Trophoblast cell (in vitro differentiated cells and primary cell): ENCODE measurements at regions not wholly inside any gene's neighbourhood (a gene's known extent, or its start where the extent isn't known, plus 50 kb on each side); places are given as distances from the start of the nearest gene placed in this dataset.

Experiments used
- DNase-seq, 2 donors: peaks; one replicate each; pipeline ENCODE4 v3.0.0-alpha.2; 2016
- H2AFZ ChIP-seq: 2 replicates; pipeline ENCODE4 v1.6.1; 2013; ENCODE audit warnings: low read length, moderate library complexity, mild to moderate bottlenecking; ENCODE audit not compliant: insufficient read depth, poor library complexity
- H2AK5ac ChIP-seq: 2 replicates; pipeline ENCODE4 v1.6.1; 2013; ENCODE audit warnings: mild to moderate bottlenecking, low read length
- H2BK120ac ChIP-seq: 2 replicates; pipeline ENCODE4 v1.6.1; 2013; ENCODE audit warnings: low read length, mild to moderate bottlenecking, moderate library complexity; ENCODE audit not compliant: insufficient read depth, poor library complexity
- H2BK12ac ChIP-seq: 2 replicates; pipeline ENCODE4 v1.6.1; 2013; ENCODE audit warnings: mild to moderate bottlenecking, low read length, moderate library complexity
- H2BK5ac ChIP-seq: 2 replicates; pipeline ENCODE4 v1.6.1; 2013; ENCODE audit warnings: low read length, low read depth, moderate library complexity, mild to moderate bottlenecking; ENCODE audit not compliant: poor library complexity
- H3K14ac ChIP-seq: 2 replicates; pipeline ENCODE4 v1.6.1; 2013; ENCODE audit warnings: mild to moderate bottlenecking, low read length
- H3K18ac ChIP-seq: 2 replicates; pipeline ENCODE4 v1.6.1; 2013; ENCODE audit warnings: mild to moderate bottlenecking, low read length
- H3K23ac ChIP-seq: 2 replicates; pipeline ENCODE4 v1.6.1; 2013; ENCODE audit warnings: low read length
- H3K27ac ChIP-seq: 2 replicates; pipeline ENCODE4 v1.5.1; 2013; ENCODE audit warnings: low read depth, mild to moderate bottlenecking, inconsistent platforms, low read length, moderate library complexity
- H3K27me3 ChIP-seq: 2 replicates; pipeline ENCODE4 v1.6.1; 2013; ENCODE audit warnings: inconsistent platforms, mild to moderate bottlenecking, low read length, moderate library complexity; ENCODE audit not compliant: insufficient read depth
- H3K36me3 ChIP-seq, 2 experiments: 1 replicate in 1 of 2; 2 replicates in 1 of 2; pipeline ENCODE4 v1.6.1; 2013; ENCODE audit warnings: low read length in 2 of 2, mild to moderate bottlenecking in 2 of 2, moderate library complexity in 1 of 2; ENCODE audit not compliant: insufficient read depth in 2 of 2, control insufficient read depth in 1 of 2
- H3K4ac ChIP-seq: 2 replicates; pipeline ENCODE4 v1.6.1; 2013; ENCODE audit warnings: low read depth, mild to moderate bottlenecking, low read length, moderate library complexity
- H3K4me1 ChIP-seq, 2 experiments: 1 replicate in 1 of 2; 2 replicates in 1 of 2; pipeline ENCODE4 v1.6.1; 2013; ENCODE audit warnings: low read length in 2 of 2, mild to moderate bottlenecking in 2 of 2, moderate library complexity in 1 of 2; ENCODE audit not compliant: insufficient read depth in 2 of 2, control insufficient read depth in 1 of 2
- H3K4me2 ChIP-seq: 2 replicates; pipeline ENCODE4 v1.6.1; 2013; ENCODE audit warnings: inconsistent platforms, mild to moderate bottlenecking, low read length, moderate library complexity
- H3K4me3 ChIP-seq: 2 replicates; pipeline ENCODE4 v1.5.1; 2013; ENCODE audit warnings: mild to moderate bottlenecking, low read depth, low read length, inconsistent platforms
- H3K79me1 ChIP-seq: one replicate; pipeline ENCODE4 v1.6.1; 2013; ENCODE audit warnings: low read length
- H3K79me2 ChIP-seq: 2 replicates; pipeline ENCODE4 v1.6.1; 2013; ENCODE audit warnings: low read length, mild to moderate bottlenecking; ENCODE audit not compliant: control insufficient read depth, insufficient read depth, poor library complexity
- H3K9ac ChIP-seq: 2 replicates; pipeline ENCODE4 v1.6.1; 2013; ENCODE audit warnings: mild to moderate bottlenecking, low read length
- H3K9me3 ChIP-seq: 2 replicates; pipeline ENCODE4 v1.6.1; 2013; ENCODE audit warnings: low read depth, mild to moderate bottlenecking, control low read depth, inconsistent platforms, low read length; ENCODE audit not compliant: insufficient read depth
- H4K12ac ChIP-seq: 2 replicates; pipeline ENCODE4 v1.6.1; 2013; ENCODE audit warnings: low read depth, mild to moderate bottlenecking, low read length, moderate library complexity
- H4K8ac ChIP-seq: 2 replicates; pipeline ENCODE4 v1.6.1; 2013; ENCODE audit warnings: low read depth, mild to moderate bottlenecking, low read length, moderate library complexity
- H4K91ac ChIP-seq: one replicate; pipeline ENCODE4 v1.6.1; 2013; ENCODE audit warnings: low read depth, mild to moderate bottlenecking, low read length, moderate library complexity
- WGBS: extraction: QIAGEN DNeasy Blood & Tissue Kit; methylation state at CpG from one replicate; pipeline ENCODE4 v1.1.7; 2013; ENCODE audit warnings: missing lambda C conversion rate; ENCODE audit not compliant: insufficient read length, insufficient coverage; ENCODE audit errors: extremely low coverage; 5-methylcytosine and 5-hydroxymethylcytosine counted together

DNA sequence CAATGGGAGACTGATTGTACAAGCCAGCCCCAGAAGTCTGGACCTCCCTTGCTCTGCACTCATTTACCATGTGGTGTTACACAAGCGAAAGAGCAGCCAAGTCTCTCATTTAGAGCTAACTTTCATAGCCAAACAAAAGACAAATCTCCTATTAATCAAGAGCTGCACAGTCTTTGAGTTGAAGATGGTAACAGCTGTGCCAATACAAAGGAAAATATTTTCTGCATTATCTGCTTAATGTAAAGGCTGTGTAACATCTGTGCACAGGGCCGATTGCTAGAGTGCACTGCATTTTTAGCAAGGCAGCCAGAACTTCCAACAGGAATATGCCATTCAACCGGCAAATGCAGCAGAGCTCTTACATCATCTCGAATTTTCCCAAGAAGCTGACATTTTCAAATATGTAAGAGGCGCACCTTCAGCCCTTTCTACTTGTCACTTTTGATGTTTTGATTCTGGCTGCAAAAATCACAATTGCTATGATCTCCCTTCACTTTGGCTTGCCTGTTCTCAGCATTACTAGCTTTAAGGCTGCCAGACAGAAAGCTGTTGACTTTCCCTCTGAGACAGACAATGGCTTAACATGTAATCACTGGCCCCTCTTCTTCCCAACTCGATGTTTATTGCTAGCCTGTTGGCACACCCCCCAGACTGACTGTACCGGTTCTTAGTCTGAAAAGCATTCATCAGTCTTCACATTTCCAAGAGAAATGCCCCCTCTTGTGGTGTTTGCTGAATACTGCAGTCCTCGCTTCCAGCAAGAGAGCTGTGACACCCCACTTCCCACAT, 96.9 kb upstream of the TANK start:
- no peaks in the 10 kb centered on the region for H3K9me3 ChIP-seq
- no peak overlapping the region for H3K27ac ChIP-seq
- no peak overlapping the region for H2BK5ac ChIP-seq
- no peak overlapping the region for H3K4me3 ChIP-seq
- peak; percentile 56 to 92 for DNase-seq
- H3K79me2 ChIP-seq: no peaks in the 10 kb centered on the region
- H3K14ac ChIP-seq: no peak overlapping the region
- no peak overlapping the region for H4K12ac ChIP-seq
- no CpG with 5 or more reads among the region's 8 CpGs for WGBS
- no peak overlapping the region for H4K8ac ChIP-seq
- H2BK12ac ChIP-seq: no peak overlapping the region
- no peak overlapping the region for H3K4ac ChIP-seq
- no peaks in the 10 kb centered on the region for H3K27me3 ChIP-seq
- H2AFZ ChIP-seq: no peak overlapping the region
- H4K91ac ChIP-seq: no peak overlapping the region
- no peak overlapping the region for H3K18ac ChIP-seq
- H2AK5ac ChIP-seq: no peak overlapping the region
- H2BK120ac ChIP-seq: no peak overlapping the region
- H3K23ac ChIP-seq: no peak overlapping the region
- no peaks in the 10 kb centered on the region for H3K36me3 ChIP-seq
- H3K4me2 ChIP-seq: peak overlapping the region; percentile 35
- no peaks in the 10 kb centered on the region for H3K79me1 ChIP-seq
- peaks cover 0 to 7% of the 10 kb centered on the region in 2 experiments for H3K4me1 ChIP-seq
- H3K9ac ChIP-seq: no peak overlapping the region

- no peak overlapping the region for H2BK120ac ChIP-seq
- H3K9ac ChIP-seq: no peak overlapping the region
- WGBS: no CpG with 5 or more reads among the region's 2 CpGs
- no peaks in the 10 kb centered on the region for H3K9me3 ChIP-seq
- no peak overlapping the region for H4K12ac ChIP-seq
- no peaks in the 10 kb centered on the region for H3K36me3 ChIP-seq
- no peak overlapping the region for H3K4me2 ChIP-seq
- H3K23ac ChIP-seq: no peak overlapping the region
- no peak overlapping the region for H3K18ac ChIP-seq
- H2BK5ac ChIP-seq: no peak overlapping the region
- no peak overlapping the region for H2AFZ ChIP-seq
- no peak overlapping the region for H4K8ac ChIP-seq
- H2AK5ac ChIP-seq: no peak overlapping the region
- no peak overlapping the region for H3K4ac ChIP-seq
- no peaks in the 10 kb centered on the region for H3K79me2 ChIP-seq
- no peak overlapping the region for H4K91ac ChIP-seq
- H3K79me1 ChIP-seq: no peaks in the 10 kb centered on the region
- H3K27ac ChIP-seq: no peak overlapping the region
- DNase-seq: no peak
- no peak overlapping the region for H2BK12ac ChIP-seq
- no peaks in the 10 kb centered on the region for H3K27me3 ChIP-seq
- no peak overlapping the region for H3K4me3 ChIP-seq
- H3K14ac ChIP-seq: no peak overlapping the region
- H3K4me1 ChIP-seq: peaks cover 0 to 7% of the 10 kb centered on the region in 2 experiments
Observed at GRCh38 chr2:161063946-161064306, 96.3 kb upstream of the TANK start.

DNA sequence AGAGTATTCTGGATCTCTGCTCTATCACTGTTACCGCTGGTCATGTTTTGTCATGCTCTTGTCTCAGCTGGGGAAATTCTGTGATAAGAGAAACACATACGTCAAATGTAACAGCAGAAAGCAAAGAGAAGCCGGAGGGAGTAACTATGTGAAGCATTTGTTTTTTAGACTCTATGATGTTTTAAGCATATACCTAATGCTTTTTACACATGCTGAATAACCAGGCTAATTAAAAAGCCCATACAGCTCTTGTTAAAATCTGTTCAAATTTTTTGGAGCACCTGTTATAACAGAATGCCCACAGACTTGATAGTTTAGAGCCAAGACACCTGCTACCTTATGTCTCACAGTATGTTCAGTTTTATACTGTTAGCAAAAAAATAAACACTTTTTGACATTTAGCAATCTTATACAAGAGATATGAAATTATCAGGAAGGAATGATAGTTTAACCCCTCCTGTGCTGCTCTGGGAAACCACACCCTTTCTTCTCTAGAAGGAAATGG, 92.3 kb upstream of the TANK start:
- H3K79me2 ChIP-seq: no peaks in the 10 kb centered on the region
- no peak overlapping the region for H2AK5ac ChIP-seq
- H3K36me3 ChIP-seq: no peaks in the 10 kb centered on the region
- H3K27ac ChIP-seq: no peak overlapping the region
- no peaks in the 10 kb centered on the region for H3K79me1 ChIP-seq
- DNase-seq: no peak
- no peak overlapping the region for H3K9ac ChIP-seq
- H4K12ac ChIP-seq: no peak overlapping the region
- H2BK120ac ChIP-seq: no peak overlapping the region
- H3K9me3 ChIP-seq: no peaks in the 10 kb centered on the region
- H4K91ac ChIP-seq: no peak overlapping the region
- peaks cover 0 to 5% of the 10 kb centered on the region in 2 experiments for H3K4me1 ChIP-seq
- H3K23ac ChIP-seq: no peak overlapping the region
- no peaks in the 10 kb centered on the region for H3K27me3 ChIP-seq
- no peak overlapping the region for H3K4me2 ChIP-seq
- H2BK12ac ChIP-seq: no peak overlapping the region
- no peak overlapping the region for H3K4ac ChIP-seq
- WGBS: no CpG with 5 or more reads among the region's 3 CpGs
- H3K18ac ChIP-seq: no peak overlapping the region
- H2BK5ac ChIP-seq: no peak overlapping the region
- H3K14ac ChIP-seq: no peak overlapping the region
- H2AFZ ChIP-seq: no peak overlapping the region
- no peak overlapping the region for H3K4me3 ChIP-seq
- no peak overlapping the region for H4K8ac ChIP-seq

- Histone ChIP-seq H3K4ac (no peak overlapping the region), H3K4me3 (no peak overlapping the region), H3K36me3 (no peaks in the 10 kb centered on the region), H2AFZ (no peak overlapping the region), H2BK120ac (no peak overlapping the region), H2BK5ac (no peak overlapping the region), H3K4me2 (no peak overlapping the region), H4K8ac (no peak overlapping the region), H3K14ac (no peak overlapping the region), H3K27me3 (no peaks in the 10 kb centered on the region), H2BK12ac (no peak overlapping the region), H3K27ac (no peak overlapping the region), H3K4me1 (no peaks in the 10 kb centered on the region), H3K9ac (no peak overlapping the region), H3K18ac (no peak overlapping the region), H3K79me2 (no peaks in the 10 kb centered on the region), H2AK5ac (no peak overlapping the region), H4K12ac (no peak overlapping the region), H3K9me3 (no peaks in the 10 kb centered on the region), H4K91ac (no peak overlapping the region), H3K79me1 (no peaks in the 10 kb centered on the region), H3K23ac (no peak overlapping the region)
- no CpG with 5 or more reads among the region's 1 CpG for WGBS
- DNase-seq: peak in 1 of 2 donors; percentile 33
Observed at GRCh38 chr2:161068670-161069069, 91.6 kb upstream of the TANK start.
